ENCODE measurements at regions not wholly inside any gene's neighbourhood (a gene's known extent, or its start where the extent isn't known, plus 50 kb on each side); places are given as distances from the start of the nearest gene placed in this dataset.

DNA sequence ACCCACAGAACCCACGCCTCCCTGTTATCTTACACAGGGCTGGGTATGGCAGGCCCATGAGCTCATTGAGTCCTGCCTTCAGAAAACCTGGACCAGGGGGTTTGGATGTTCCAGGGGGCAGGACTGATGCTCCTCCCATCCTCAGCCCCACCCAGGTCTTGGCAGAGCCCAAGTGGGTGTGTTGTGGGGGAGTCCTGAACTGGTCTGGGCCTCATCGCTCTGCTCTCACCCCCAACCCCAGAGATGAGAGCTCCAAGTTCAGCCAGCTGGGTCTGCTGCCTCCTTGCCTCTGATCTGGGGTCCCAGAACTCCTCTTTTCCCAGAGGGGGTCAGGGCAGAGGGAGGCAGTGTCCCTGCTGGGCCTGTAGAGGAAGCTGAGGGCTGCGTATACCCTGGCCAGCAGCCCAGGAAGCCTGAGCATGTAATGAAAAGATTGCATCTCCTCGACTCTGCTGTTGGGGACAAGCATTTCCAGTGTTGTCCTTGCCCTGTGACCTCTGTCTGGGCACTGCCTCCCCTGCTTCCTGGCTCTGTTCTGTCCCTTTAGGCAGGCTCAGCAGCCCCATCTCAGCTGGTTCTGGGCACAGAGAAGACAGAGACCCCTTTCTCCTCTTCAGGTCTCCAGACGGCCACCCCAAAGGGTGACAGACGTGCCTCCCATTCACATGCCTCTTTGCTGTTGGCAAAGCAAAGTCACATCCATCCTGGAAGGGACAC, 54.7 kb upstream of the EPS8L3 start:
- no peaks in the 10 kb centered on the region for H3K27me3 ChIP-seq (ENCODE audit: control insufficient read depth, insufficient read depth, low read length)
- H3K4me1 ChIP-seq (ENCODE audit: control insufficient read depth, insufficient read depth, low read length), result no peaks in the 10 kb centered on the region; the same call in 1 of the 2 replicates
- H3K9me3 ChIP-seq (ENCODE audit: control insufficient read depth, insufficient read depth, low read depth, low read length), result peaks cover 16% of the 10 kb centered on the region
- no peak overlapping the region for H3K27ac ChIP-seq (ENCODE audit: low read depth, low read length)
- no peak overlapping the region for H3K9ac ChIP-seq (ENCODE audit: low read length)
- no peaks in the 10 kb centered on the region for H3K36me3 ChIP-seq (ENCODE audit: control insufficient read depth, insufficient read depth, low read length)
- no peak overlapping the region for H3K4me3 ChIP-seq (ENCODE audit: low read depth, low read length)

DNA sequence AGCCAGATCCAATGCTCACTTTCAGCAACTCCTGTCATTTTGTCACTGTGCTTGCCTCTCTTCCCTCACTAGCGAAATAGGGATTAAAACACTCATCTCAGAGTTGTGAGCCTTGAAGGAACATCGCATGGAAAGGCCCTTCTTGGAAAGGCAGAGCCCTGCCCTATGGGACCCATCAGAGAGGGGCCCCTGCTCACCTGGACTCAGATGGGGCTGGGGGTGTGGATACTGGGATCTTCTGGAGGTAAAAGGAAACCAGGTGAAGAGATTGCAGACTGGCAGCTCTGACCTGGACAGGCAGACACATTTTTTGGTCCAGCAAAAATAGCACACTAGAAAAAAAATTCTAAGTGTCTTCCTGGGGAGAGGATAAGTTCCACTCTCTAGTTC, 54.2 kb upstream of the EPS8L3 start:
- Histone ChIP-seq H3K4me1 (ENCODE audit: control insufficient read depth, insufficient read depth, low read length) (no peaks in the 10 kb centered on the region; the same call in 1 of the 2 replicates), H3K9ac (ENCODE audit: low read length) (no peak overlapping the region), H3K9me3 (ENCODE audit: control insufficient read depth, insufficient read depth, low read depth, low read length) (peaks cover 16% of the 10 kb centered on the region), H3K4me3 (ENCODE audit: low read depth, low read length) (no peak overlapping the region), H3K36me3 (ENCODE audit: control insufficient read depth, insufficient read depth, low read length) (no peaks in the 10 kb centered on the region), H3K27ac (ENCODE audit: low read depth, low read length) (no peak overlapping the region), H3K27me3 (ENCODE audit: control insufficient read depth, insufficient read depth, low read length) (no peaks in the 10 kb centered on the region)

- Histone ChIP-seq H3K27ac (ENCODE audit: low read depth, low read length) (no peak overlapping the region), H3K9ac (ENCODE audit: low read length) (no peak overlapping the region), H3K36me3 (ENCODE audit: control insufficient read depth, insufficient read depth, low read length) (no peaks in the 10 kb centered on the region), H3K27me3 (ENCODE audit: control insufficient read depth, insufficient read depth, low read length) (no peaks in the 10 kb centered on the region), H3K4me3 (ENCODE audit: low read depth, low read length) (no peak overlapping the region), H3K9me3 (ENCODE audit: control insufficient read depth, insufficient read depth, low read depth, low read length) (peaks cover 16% of the 10 kb centered on the region), H3K4me1 (ENCODE audit: control insufficient read depth, insufficient read depth, low read length) (no peaks in the 10 kb centered on the region; the same call in 1 of the 2 replicates)
Measured at GRCh38 chr1:109816975-109817535, 53.3 kb upstream of the EPS8L3 start.

- Histone ChIP-seq H3K27ac (ENCODE audit: low read depth, low read length) (no peak overlapping the region), H3K4me3 (ENCODE audit: low read depth, low read length) (no peak overlapping the region), H3K9me3 (ENCODE audit: control insufficient read depth, insufficient read depth, low read depth, low read length) (peaks cover 16% of the 10 kb centered on the region), H3K27me3 (ENCODE audit: control insufficient read depth, insufficient read depth, low read length) (no peaks in the 10 kb centered on the region), H3K36me3 (ENCODE audit: control insufficient read depth, insufficient read depth, low read length) (no peaks in the 10 kb centered on the region), H3K4me1 (ENCODE audit: control insufficient read depth, insufficient read depth, low read length) (no peaks in the 10 kb centered on the region), H3K9ac (ENCODE audit: low read length) (no peak overlapping the region)
Measured at GRCh38 chr1:109816175-109816811, 52.6 kb upstream of the EPS8L3 start.

GRCh38 chr1:109815809-109816174, 52.1 kb upstream of the EPS8L3 start:
- H3K4me3 ChIP-seq (ENCODE audit: low read depth, low read length), result no peak overlapping the region
- H3K27me3 ChIP-seq (ENCODE audit: control insufficient read depth, insufficient read depth, low read length), result no peaks in the 10 kb centered on the region
- no peaks in the 10 kb centered on the region for H3K4me1 ChIP-seq (ENCODE audit: control insufficient read depth, insufficient read depth, low read length)
- H3K9me3 ChIP-seq (ENCODE audit: control insufficient read depth, insufficient read depth, low read depth, low read length), result peaks cover 16% of the 10 kb centered on the region
- no peak overlapping the region for H3K9ac ChIP-seq (ENCODE audit: low read length)
- H3K36me3 ChIP-seq (ENCODE audit: control insufficient read depth, insufficient read depth, low read length), result no peaks in the 10 kb centered on the region
- H3K27ac ChIP-seq (ENCODE audit: low read depth, low read length), result no peak overlapping the region

GRCh38 chr1:109814993-109815786, 51.5 kb upstream of the EPS8L3 start:
- Histone ChIP-seq H3K9ac (ENCODE audit: low read length) (no peak overlapping the region), H3K36me3 (ENCODE audit: control insufficient read depth, insufficient read depth, low read length) (no peaks in the 10 kb centered on the region), H3K9me3 (ENCODE audit: control insufficient read depth, insufficient read depth, low read depth, low read length) (peaks cover 16% of the 10 kb centered on the region), H3K4me1 (ENCODE audit: control insufficient read depth, insufficient read depth, low read length) (no peaks in the 10 kb centered on the region), H3K4me3 (ENCODE audit: low read depth, low read length) (no peak overlapping the region), H3K27me3 (ENCODE audit: control insufficient read depth, insufficient read depth, low read length) (no peaks in the 10 kb centered on the region), H3K27ac (ENCODE audit: low read depth, low read length) (no peak overlapping the region)

- H3K9ac ChIP-seq (ENCODE audit: low read length), result no peak overlapping the region
- H3K27me3 ChIP-seq (ENCODE audit: control insufficient read depth, insufficient read depth, low read length), result no peaks in the 10 kb centered on the region
- no peak overlapping the region for H3K4me3 ChIP-seq (ENCODE audit: low read depth, low read length)
- H3K9me3 ChIP-seq (ENCODE audit: control insufficient read depth, insufficient read depth, low read depth, low read length), result peaks cover 16% of the 10 kb centered on the region
- H3K36me3 ChIP-seq (ENCODE audit: control insufficient read depth, insufficient read depth, low read length), result no peaks in the 10 kb centered on the region
- H3K27ac ChIP-seq (ENCODE audit: low read depth, low read length), result no peak overlapping the region
- no peaks in the 10 kb centered on the region for H3K4me1 ChIP-seq (ENCODE audit: control insufficient read depth, insufficient read depth, low read length)
Measured at GRCh38 chr1:109814223-109814622, 50.5 kb upstream of the EPS8L3 start.

Data from HUES6 (cell line).